Esophagus muscularis mucosa (tissue), 4 donors: ENCODE measurements at regions not wholly inside any gene's neighbourhood (a gene's known extent, or its start where the extent isn't known, plus 50 kb on each side); places are given as distances from the start of the nearest gene placed in this dataset.

Experiments
- CTCF ChIP-seq, 3 experiments: fragments of 200-600 bp in 2 of 3; fragments of 450-650 bp in 1 of 3; sonication (generic) in 2 of 3; IDR thresholded peaks; one replicate each; pipeline ENCODE4 v1.5.1; 2017 to 2019; ENCODE audit warnings: antibody characterized with exemption in 3 of 3, mild to moderate bottlenecking in 2 of 3, moderate library complexity in 1 of 3
- EP300 ChIP-seq: sonication (generic); formaldehyde crosslinking; IDR thresholded peaks from one replicate; pipeline ENCODE4 v1.6.1; 2017; ENCODE audit warnings: antibody characterized with exemption
- POLR2A ChIP-seq: fragments of 450-650 bp; IDR thresholded peaks from one replicate; pipeline ENCODE4 v1.6.1; 2017; ENCODE audit warnings: antibody characterized with exemption, moderate library complexity, mild to moderate bottlenecking, low read depth
- POLR2AphosphoS5 ChIP-seq, 2 donors: sonication (generic); formaldehyde crosslinking; IDR thresholded peaks; one replicate each; pipeline ENCODE4 v1.6.1; 2017; ENCODE audit warnings: antibody characterized with exemption in 2 of 2

- TF ChIP-seq CTCF (IDR thresholded peaks at IDR 0.05) (no peak), POLR2A (no peak), EP300 (no peak), POLR2AphosphoS5 (IDR thresholded peaks at IDR 0.05) (no peak)
These were observed 496.1 kb upstream of the SLC39A10 start for GRCh38 chr2:195160963-195161362.
